Lung microvascular endothelial cell (primary cell): ENCODE measurements at regions not wholly inside any gene's neighbourhood (a gene's known extent, or its start where the extent isn't known, plus 50 kb on each side); places are given as distances from the start of the nearest gene placed in this dataset.
A peak's percentile ranks its signal among the peaks of the same experiment; 100 is the strongest.

ENCODE experiments used
- DNase-seq, 2 donors: peaks; one replicate each; pipeline versions ENCODE4 v3.0.0 to v3.0.0-alpha.2; 2010; ENCODE audit warnings: low read depth in 2 of 2

- no peak for DNase-seq
Observed at GRCh38 chr7:41910940-41911600, 208.2 kb upstream of the INHBA start.

GRCh38 chr7:41907444-41907843 is 204.6 kb upstream of the INHBA start:
- no peak for DNase-seq

- DNase-seq: no peak
Observed at GRCh38 chr7:41900532-41900931, 197.6 kb upstream of the INHBA start.

- DNase-seq: peak in 1 of 2 donors; percentile 35
Observed at GRCh38 chr7:41899823-41900433, 197.0 kb upstream of the INHBA start.

GRCh38 chr7:41893656-41894055 is 190.8 kb upstream of the INHBA start:
- DNase-seq: no peak

- no peak for DNase-seq
Observed at GRCh38 chr7:41892356-41893100, 189.6 kb upstream of the INHBA start.

- no peak for DNase-seq
Observed at GRCh38 chr7:41891950-41892349, 189.1 kb upstream of the INHBA start.

GRCh38 chr7:41890631-41891274 is 187.9 kb upstream of the INHBA start:
- no peak for DNase-seq

GRCh38 chr7:41889472-41889871 is 186.6 kb upstream of the INHBA start:
- DNase-seq: no peak

- no peak for DNase-seq
Observed at GRCh38 chr7:41889040-41889439, 186.2 kb upstream of the INHBA start.

GRCh38 chr7:41887416-41887815 is 184.5 kb upstream of the INHBA start:
- no peak for DNase-seq

GRCh38 chr7:41886901-41887311 is 184.0 kb upstream of the INHBA start:
- DNase-seq: peak in 1 of 2 donors; percentile 72

GRCh38 chr7:41886262-41886900 is 183.5 kb upstream of the INHBA start:
- DNase-seq: peak in 1 of 2 donors; percentile 79

- DNase-seq: no peak
Observed at GRCh38 chr7:41885748-41886147, 182.9 kb upstream of the INHBA start.

GRCh38 chr7:41885078-41885477 is 182.2 kb upstream of the INHBA start:
- peak in 1 of 2 donors; percentile 55 for DNase-seq

- no peak for DNase-seq
Observed at GRCh38 chr7:41882745-41883420, 180.0 kb upstream of the INHBA start.

- DNase-seq: no peak
Observed at GRCh38 chr7:41882256-41882655, 179.4 kb upstream of the INHBA start.

- peak in 1 of 2 donors; percentile 71 for DNase-seq
Observed at GRCh38 chr7:41881331-41882130, 178.6 kb upstream of the INHBA start.

- DNase-seq: peak in 1 of 2 donors; percentile 84
Observed at GRCh38 chr7:41880107-41880506, 177.2 kb upstream of the INHBA start.

- no peak for DNase-seq
Observed at GRCh38 chr7:41879403-41879802, 176.5 kb upstream of the INHBA start.
